ENCODE measurements at regions not wholly inside any gene's neighbourhood (a gene's known extent, or its start where the extent isn't known, plus 50 kb on each side); places are given as distances from the start of the nearest gene placed in this dataset.

- Histone ChIP-seq H3K27me3 (ENCODE audit: insufficient read depth, poor library complexity, severe bottlenecking) (peaks cover 3% of the 10 kb centered on the region), H3K27ac (replicated peaks) (no peak overlapping the region), H3K4me3 (replicated peaks; ENCODE audit: insufficient read depth, low read length) (no peak overlapping the region)
- peak in 1 of 2 experiments; percentile 2 for DNase-seq (ENCODE audit: low read depth in 1 of 2, low spot score in 1 of 2)
- no peak for TF ChIP-seq GABPA (IDR thresholded peaks at IDR 0.05; ENCODE audit: low read depth)
- TF ChIP-seq CTCF (IDR thresholded peaks at IDR 0.05; ENCODE audit: insufficient read depth, low read length): no peak
Observed at GRCh38 chr3:40741729-40742128, 217.0 kb downstream of the ZNF621 start.

- DNase-seq (ENCODE audit: low read depth in 1 of 2, low spot score in 1 of 2): no peak
- Histone ChIP-seq H3K4me3 (replicated peaks; ENCODE audit: insufficient read depth, low read length) (no peak overlapping the region), H3K27ac (replicated peaks) (no peak overlapping the region), H3K27me3 (ENCODE audit: insufficient read depth, poor library complexity, severe bottlenecking) (peaks cover 3% of the 10 kb centered on the region)
- no peak for TF ChIP-seq SPI1 (IDR thresholded peaks at IDR 0.05; ENCODE audit: borderline replicate concordance, low read depth)
- TF ChIP-seq, protein P1, sequence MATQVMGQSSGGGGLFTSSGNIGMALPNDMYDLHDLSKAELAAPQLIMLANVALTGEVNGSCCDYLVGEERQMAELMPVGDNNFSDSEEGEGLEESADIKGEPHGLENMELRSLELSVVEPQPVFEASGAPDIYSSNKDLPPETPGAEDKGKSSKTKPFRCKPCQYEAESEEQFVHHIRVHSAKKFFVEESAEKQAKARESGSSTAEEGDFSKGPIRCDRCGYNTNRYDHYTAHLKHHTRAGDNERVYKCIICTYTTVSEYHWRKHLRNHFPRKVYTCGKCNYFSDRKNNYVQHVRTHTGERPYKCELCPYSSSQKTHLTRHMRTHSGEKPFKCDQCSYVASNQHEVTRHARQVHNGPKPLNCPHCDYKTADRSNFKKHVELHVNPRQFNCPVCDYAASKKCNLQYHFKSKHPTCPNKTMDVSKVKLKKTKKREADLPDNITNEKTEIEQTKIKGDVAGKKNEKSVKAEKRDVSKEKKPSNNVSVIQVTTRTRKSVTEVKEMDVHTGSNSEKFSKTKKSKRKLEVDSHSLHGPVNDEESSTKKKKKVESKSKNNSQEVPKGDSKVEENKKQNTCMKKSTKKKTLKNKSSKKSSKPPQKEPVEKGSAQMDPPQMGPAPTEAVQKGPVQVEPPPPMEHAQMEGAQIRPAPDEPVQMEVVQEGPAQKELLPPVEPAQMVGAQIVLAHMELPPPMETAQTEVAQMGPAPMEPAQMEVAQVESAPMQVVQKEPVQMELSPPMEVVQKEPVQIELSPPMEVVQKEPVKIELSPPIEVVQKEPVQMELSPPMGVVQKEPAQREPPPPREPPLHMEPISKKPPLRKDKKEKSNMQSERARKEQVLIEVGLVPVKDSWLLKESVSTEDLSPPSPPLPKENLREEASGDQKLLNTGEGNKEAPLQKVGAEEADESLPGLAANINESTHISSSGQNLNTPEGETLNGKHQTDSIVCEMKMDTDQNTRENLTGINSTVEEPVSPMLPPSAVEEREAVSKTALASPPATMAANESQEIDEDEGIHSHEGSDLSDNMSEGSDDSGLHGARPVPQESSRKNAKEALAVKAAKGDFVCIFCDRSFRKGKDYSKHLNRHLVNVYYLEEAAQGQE (IDR thresholded peaks at IDR 0.05; ENCODE audit: insufficient replicate concordance, low read depth): no peak
- TF ChIP-seq CTCF (IDR thresholded peaks at IDR 0.05; ENCODE audit: insufficient read depth, low read length): no peak
- TF ChIP-seq GABPA (IDR thresholded peaks at IDR 0.05; ENCODE audit: low read depth): no peak
- TF ChIP-seq POLR2AphosphoS5 (IDR thresholded peaks at IDR 0.05; ENCODE audit: low read depth): no peak
Observed at GRCh38 chr3:40745381-40746106, 220.8 kb downstream of the ZNF621 start.

- Histone ChIP-seq H3K27ac (replicated peaks) (no peak overlapping the region), H3K27me3 (ENCODE audit: insufficient read depth, poor library complexity, severe bottlenecking) (no peaks in the 10 kb centered on the region), H3K4me3 (replicated peaks; ENCODE audit: insufficient read depth, low read length) (no peak overlapping the region)
- no peak for DNase-seq (ENCODE audit: low read depth in 1 of 2, low spot score in 1 of 2)
- TF ChIP-seq POLR2AphosphoS5 (IDR thresholded peaks at IDR 0.05; ENCODE audit: low read depth) (no peak), GABPA (IDR thresholded peaks at IDR 0.05; ENCODE audit: low read depth) (no peak), CTCF (IDR thresholded peaks at IDR 0.05; ENCODE audit: insufficient read depth, low read length) (no peak), SPI1 (IDR thresholded peaks at IDR 0.05; ENCODE audit: borderline replicate concordance, low read depth) (no peak)
- TF ChIP-seq, protein P1 (IDR thresholded peaks at IDR 0.05; ENCODE audit: insufficient replicate concordance, low read depth): no peak
Observed at GRCh38 chr3:40751666-40752065, 226.9 kb downstream of the ZNF621 start.

DNA sequence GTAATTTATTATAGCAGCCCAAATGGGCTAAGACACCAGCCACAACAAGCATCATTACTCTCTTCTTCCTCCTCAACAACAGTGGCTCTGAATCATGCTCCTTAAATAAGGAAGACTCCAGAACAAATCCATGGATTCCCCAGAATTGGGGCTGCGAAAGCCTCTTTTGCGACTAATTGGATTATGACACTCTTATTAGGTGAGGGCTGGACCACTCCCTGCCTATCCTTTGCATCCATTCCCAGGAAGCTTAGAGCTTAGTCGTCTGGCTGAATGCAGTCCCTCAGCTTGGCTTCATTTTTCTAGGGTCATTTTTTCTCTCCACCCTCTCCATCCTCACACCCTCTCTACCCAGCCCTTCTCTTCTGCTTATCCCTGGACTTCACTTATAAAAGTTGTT is 227.7 kb downstream of the ZNF621 start:
- no peak for DNase-seq (ENCODE audit: low read depth in 1 of 2, low spot score in 1 of 2)
- TF ChIP-seq POLR2AphosphoS5 (IDR thresholded peaks at IDR 0.05; ENCODE audit: low read depth) (no peak), CTCF (IDR thresholded peaks at IDR 0.05; ENCODE audit: insufficient read depth, low read length) (no peak), SPI1 (IDR thresholded peaks at IDR 0.05; ENCODE audit: borderline replicate concordance, low read depth) (no peak), GABPA (IDR thresholded peaks at IDR 0.05; ENCODE audit: low read depth) (no peak)
- TF ChIP-seq, protein P1 (IDR thresholded peaks at IDR 0.05; ENCODE audit: insufficient replicate concordance, low read depth): no peak

More for the DNA sequence above, 227.7 kb downstream of the ZNF621 start:
- no peaks in the 10 kb centered on the region for H3K27me3 ChIP-seq (ENCODE audit: insufficient read depth, poor library complexity, severe bottlenecking)
- no peak overlapping the region for H3K27ac ChIP-seq (replicated peaks)
- no peak overlapping the region for H3K4me3 ChIP-seq (replicated peaks; ENCODE audit: insufficient read depth, low read length)
